ENCODE measurements at regions not wholly inside any gene's neighbourhood (a gene's known extent, or its start where the extent isn't known, plus 50 kb on each side); places are given as distances from the start of the nearest gene placed in this dataset.
"Not testable (repeated sequence)": the region's sequence is repeated elsewhere in the genome, so short reads cannot be mapped to it uniquely, and the experiment has no call there.

GRCh38 chr20:7174554-7174953 lies 407.1 kb downstream of the BMP2 start:
- no peak for DNase-seq (ENCODE audit: low read depth)

GRCh38 chr20:7175827-7176226 lies 408.3 kb downstream of the BMP2 start:
- DNase-seq (ENCODE audit: low read depth) = not testable (repeated sequence)

GRCh38 chr20:7178004-7178403 lies 410.5 kb downstream of the BMP2 start:
- no peak for DNase-seq (ENCODE audit: low read depth)

- DNase-seq (ENCODE audit: low read depth) = no peak
Observed at GRCh38 chr20:7180256-7181045, 413.0 kb downstream of the BMP2 start.

GRCh38 chr20:7189231-7189630 lies 421.7 kb downstream of the BMP2 start:
- no peak for DNase-seq (ENCODE audit: low read depth)

- DNase-seq (ENCODE audit: low read depth) = no peak
Observed at GRCh38 chr20:7193681-7194080, 426.2 kb downstream of the BMP2 start.

- DNase-seq (ENCODE audit: low read depth) = no peak
Observed at GRCh38 chr20:7195704-7196103, 428.2 kb downstream of the BMP2 start.

- no peak for DNase-seq (ENCODE audit: low read depth)
Observed at GRCh38 chr20:7196481-7196880, 429.0 kb downstream of the BMP2 start.

- no peak for DNase-seq (ENCODE audit: low read depth)
Observed at GRCh38 chr20:7199861-7200260, 432.4 kb downstream of the BMP2 start.

- DNase-seq (ENCODE audit: low read depth) = no peak
Observed at GRCh38 chr20:7207186-7207798, 439.8 kb downstream of the BMP2 start.

- DNase-seq (ENCODE audit: low read depth) = no peak
Observed at GRCh38 chr20:7210910-7211309, 443.4 kb downstream of the BMP2 start.

GRCh38 chr20:7214081-7214740 lies 446.7 kb downstream of the BMP2 start:
- no peak for DNase-seq (ENCODE audit: low read depth)

GRCh38 chr20:7217606-7218005 lies 450.1 kb downstream of the BMP2 start:
- DNase-seq (ENCODE audit: low read depth) = no peak

GRCh38 chr20:7220755-7221154 lies 453.3 kb downstream of the BMP2 start:
- no peak for DNase-seq (ENCODE audit: low read depth)

- no peak for DNase-seq (ENCODE audit: low read depth)
Observed at GRCh38 chr20:7226156-7226555, 458.7 kb downstream of the BMP2 start.

GRCh38 chr20:7231303-7231702 lies 463.8 kb downstream of the BMP2 start:
- DNase-seq (ENCODE audit: low read depth) = no peak

GRCh38 chr20:7232796-7233195 lies 465.3 kb downstream of the BMP2 start:
- no peak for DNase-seq (ENCODE audit: low read depth)

GRCh38 chr20:7237251-7237650 lies 469.8 kb downstream of the BMP2 start:
- no peak for DNase-seq (ENCODE audit: low read depth)

GRCh38 chr20:7240490-7240889 lies 473.0 kb downstream of the BMP2 start:
- no peak for DNase-seq (ENCODE audit: low read depth)

- no peak for DNase-seq (ENCODE audit: low read depth)
Observed at GRCh38 chr20:7248281-7249201, 481.1 kb downstream of the BMP2 start.

GRCh38 chr20:7250337-7250736 lies 482.9 kb downstream of the BMP2 start:
- DNase-seq (ENCODE audit: low read depth) = no peak

GRCh38 chr20:7257099-7257498 lies 489.6 kb downstream of the BMP2 start:
- no peak for DNase-seq (ENCODE audit: low read depth)
